Transverse colon (tissue), 3 donors: ENCODE measurements at regions not wholly inside any gene's neighbourhood (a gene's known extent, or its start where the extent isn't known, plus 50 kb on each side); places are given as distances from the start of the nearest gene placed in this dataset.

Experiments used
- POLR2A ChIP-seq: fragments of 450-650 bp; IDR thresholded peaks from one replicate; pipeline ENCODE4 v1.6.1; 2016; ENCODE audit warnings: antibody characterized with exemption, mild to moderate bottlenecking, moderate library complexity
- TF ChIP-seq, protein P1 (sequence below), 5 experiments: fragments of 200-600 bp in 3 of 5; fragments of 450-650 bp in 2 of 5; sonication (generic) in 3 of 5; IDR thresholded peaks; 1 replicate in 2 of 5; 2 replicates in 3 of 5; pipeline ENCODE4 v1.5.1; 2016 to 2017; ENCODE audit warnings: antibody characterized with exemption in 5 of 5, inconsistent platforms in 3 of 5, mild to moderate bottlenecking in 2 of 5, moderate library complexity in 1 of 5

DNA sequence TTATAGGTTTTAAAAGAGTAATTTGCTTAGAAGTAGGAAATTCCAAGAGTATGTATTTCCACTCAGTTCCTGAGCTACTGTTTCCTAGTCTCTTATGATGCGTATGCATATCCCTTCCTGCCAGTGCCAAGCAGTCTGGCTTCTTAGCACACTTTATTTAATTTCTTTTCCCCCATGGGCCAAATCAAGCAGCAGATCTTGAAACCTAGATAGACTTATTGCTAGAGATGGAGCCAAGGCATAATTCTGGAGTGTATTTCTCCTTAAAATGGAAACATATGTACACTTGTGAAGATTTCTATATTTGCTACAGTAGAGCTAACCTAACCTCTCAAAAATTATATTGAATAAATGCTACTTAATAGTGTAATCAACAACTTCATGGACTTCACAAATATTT is 2337.6 kb downstream of the PCDH7 start:
- no peak for TF ChIP-seq POLR2A
- TF ChIP-seq, protein P1, sequence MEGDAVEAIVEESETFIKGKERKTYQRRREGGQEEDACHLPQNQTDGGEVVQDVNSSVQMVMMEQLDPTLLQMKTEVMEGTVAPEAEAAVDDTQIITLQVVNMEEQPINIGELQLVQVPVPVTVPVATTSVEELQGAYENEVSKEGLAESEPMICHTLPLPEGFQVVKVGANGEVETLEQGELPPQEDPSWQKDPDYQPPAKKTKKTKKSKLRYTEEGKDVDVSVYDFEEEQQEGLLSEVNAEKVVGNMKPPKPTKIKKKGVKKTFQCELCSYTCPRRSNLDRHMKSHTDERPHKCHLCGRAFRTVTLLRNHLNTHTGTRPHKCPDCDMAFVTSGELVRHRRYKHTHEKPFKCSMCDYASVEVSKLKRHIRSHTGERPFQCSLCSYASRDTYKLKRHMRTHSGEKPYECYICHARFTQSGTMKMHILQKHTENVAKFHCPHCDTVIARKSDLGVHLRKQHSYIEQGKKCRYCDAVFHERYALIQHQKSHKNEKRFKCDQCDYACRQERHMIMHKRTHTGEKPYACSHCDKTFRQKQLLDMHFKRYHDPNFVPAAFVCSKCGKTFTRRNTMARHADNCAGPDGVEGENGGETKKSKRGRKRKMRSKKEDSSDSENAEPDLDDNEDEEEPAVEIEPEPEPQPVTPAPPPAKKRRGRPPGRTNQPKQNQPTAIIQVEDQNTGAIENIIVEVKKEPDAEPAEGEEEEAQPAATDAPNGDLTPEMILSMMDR (IDR thresholded peaks at IDR 0.05): no peak
